SK-N-SH (cell line): ENCODE measurements at regions not wholly inside any gene's neighbourhood (a gene's known extent, or its start where the extent isn't known, plus 50 kb on each side); places are given as distances from the start of the nearest gene placed in this dataset.

ENCODE experiments used
- CTCF ChIA-PET: fragments of 300-600, 350-600 bp; formaldehyde crosslinking; extraction: SDS; loops from one replicate; lab custom pipeline; 2021; lab: Yijun Ruan, JAX
- POLR2A ChIA-PET: fragments of 350-600 bp; sonication (Branson Sonifier 250); formaldehyde crosslinking; extraction: SDS; loops from one replicate; lab custom pipeline; 2020; ENCODE audit warnings: antibody characterized with exemption, inconsistent platforms; lab: Yijun Ruan, JAX
- DNase-seq: peaks from one replicate; pipeline ENCODE4 v3.0.0; 2012
- H2AFZ ChIP-seq: fragments of 200-600 bp; sonication (generic); 2 replicates; pipeline ENCODE4 v1.8.1; 2016; ENCODE audit warnings: antibody characterized with exemption, mild to moderate bottlenecking, low read depth
- H3F3A ChIP-seq: fragments of 200-600 bp; sonication (generic); replicated peaks from 2 replicates; pipeline ENCODE3; 2016; ENCODE audit warnings: antibody characterized with exemption, mild to moderate bottlenecking; ENCODE audit not compliant: insufficient read depth
- H3K27ac ChIP-seq, 2 experiments: fragments of 200-500 bp in 1 of 2; fragments of 200-600 bp in 1 of 2; sonication (Bioruptor generic) in 1 of 2; sonication (generic), shearing (Covaris generic) in 1 of 2; 2 replicates each; pipeline versions ENCODE4 v1.5.1 to v1.6.1; 2014 to 2016; ENCODE audit warnings: low read depth in 2 of 2, inconsistent platforms in 1 of 2, low read length in 1 of 2, mild to moderate bottlenecking in 1 of 2, mixed read lengths in 1 of 2
- H3K27me3 ChIP-seq: fragments of 200-600 bp; sonication (generic), shearing (Covaris generic); 2 replicates; pipeline ENCODE4 v1.6.1; 2016; ENCODE audit warnings: mixed run types; ENCODE audit not compliant: insufficient read depth
- H3K36me3 ChIP-seq, 2 experiments: fragments of 200-500 bp in 1 of 2; fragments of 200-600 bp in 1 of 2; sonication (Bioruptor generic) in 1 of 2; sonication (generic) in 1 of 2; replicated peaks in 1 of 2; 2 replicates each; pipeline versions ENCODE3 to v1.5.1; 2014 to 2016; ENCODE audit warnings: low read length in 1 of 2, mild to moderate bottlenecking in 1 of 2; ENCODE audit not compliant: insufficient read depth in 2 of 2, control insufficient read depth in 1 of 2
- H3K4me1 ChIP-seq, 2 experiments: fragments of 200-500 bp in 1 of 2; fragments of 200-600 bp in 1 of 2; sonication (Bioruptor generic) in 1 of 2; sonication (generic), shearing (Covaris generic) in 1 of 2; 2 replicates each; pipeline versions ENCODE4 v1.5.1 to v1.6.1; 2014 to 2016; ENCODE audit warnings: low read depth in 1 of 2, low read length in 1 of 2, mixed run types in 1 of 2; ENCODE audit not compliant: insufficient read depth in 2 of 2, control insufficient read depth in 1 of 2
- H3K4me2 ChIP-seq: fragments of 200-600 bp; sonication (generic), shearing (Covaris generic); 2 replicates; pipeline ENCODE4 v1.6.1; 2017; ENCODE audit warnings: mixed run types
- H3K4me3 ChIP-seq, 2 experiments: fragments of 200-500 bp in 1 of 2; fragments of 200-600 bp in 1 of 2; sonication (Bioruptor generic) in 1 of 2; sonication (generic), shearing (Covaris generic) in 1 of 2; 2 replicates each; pipeline versions ENCODE4 v1.5.1 to v1.8.1; 2014 to 2016; ENCODE audit warnings: low read depth in 2 of 2, inconsistent platforms in 1 of 2, low read length in 1 of 2, mild to moderate bottlenecking in 1 of 2, mixed read lengths in 1 of 2, moderate library complexity in 1 of 2
- H3K79me2 ChIP-seq: fragments of 200-600 bp; sonication (generic); 2 replicates; pipeline ENCODE4 v1.8.1; 2017; ENCODE audit warnings: mild to moderate bottlenecking; ENCODE audit not compliant: insufficient read depth
- H3K9ac ChIP-seq: fragments of 200-600 bp; sonication (generic); 2 replicates; pipeline ENCODE4 v1.6.1; 2017; ENCODE audit warnings: mixed run types
- H3K9me2 ChIP-seq: fragments of 200-600 bp; sonication (generic); 2 replicates; pipeline ENCODE4 v1.6.1; 2017; ENCODE audit warnings: mixed run types
- H3K9me3 ChIP-seq: fragments of 200-600 bp; sonication (generic); 2 replicates; pipeline ENCODE4 v1.6.1; 2017; ENCODE audit warnings: mixed run types, mild to moderate bottlenecking, moderate library complexity
- H4K20me1 ChIP-seq: fragments of 200-600 bp; sonication (generic); 2 replicates; pipeline ENCODE4 v1.6.1; 2017; ENCODE audit warnings: mild to moderate bottlenecking, mixed run types; ENCODE audit not compliant: insufficient read depth
- CTCF ChIP-seq: fragments of 200-600 bp; sonication (generic); IDR thresholded peaks from 2 replicates; pipeline ENCODE4 v1.6.1; 2017; ENCODE audit warnings: antibody characterized with exemption, mild to moderate bottlenecking, moderate library complexity
- EP300 ChIP-seq, 2 experiments: IDR thresholded peaks; 2 replicates each; pipeline versions ENCODE4 v1.4.0 to v1.6.1; 2012; ENCODE audit warnings: borderline replicate concordance in 1 of 2, low read depth in 1 of 2, low read length in 1 of 2
- MAX ChIP-seq: IDR thresholded peaks from 2 replicates; pipeline ENCODE4 v1.4.0; 2012; ENCODE audit warnings: low read depth
- NFIC ChIP-seq: IDR thresholded peaks from 2 replicates; pipeline ENCODE4 v1.4.0; 2012; ENCODE audit warnings: borderline replicate concordance
- PBX3 ChIP-seq: IDR thresholded peaks from 2 replicates; pipeline ENCODE4; 2012
- RFX5 ChIP-seq: IDR thresholded peaks from 2 replicates; pipeline ENCODE4 v1.6.1; 2012; ENCODE audit warnings: mild to moderate bottlenecking, improper control_type of control experiment, low read length
- TCF12 ChIP-seq: IDR thresholded peaks from 2 replicates; pipeline ENCODE4 v1.4.0; 2012
- USF1 ChIP-seq: IDR thresholded peaks from 2 replicates; pipeline ENCODE4 v1.4.0; 2012; ENCODE audit warnings: low read depth, borderline replicate concordance
- ZBTB33 ChIP-seq: IDR thresholded peaks from 2 replicates; pipeline ENCODE4 v1.4.0; 2012; ENCODE audit warnings: low read depth, borderline replicate concordance
- WGBS: methylation state at CpG from one replicate; pipeline ENCODE4 v1.1.6; 2017; ENCODE audit warnings: low lambda C conversion rate; 5-methylcytosine and 5-hydroxymethylcytosine counted together

- H3K4me1 ChIP-seq = no peaks in the 10 kb centered on the region
- no peaks in the 10 kb centered on the region for H3K9me2 ChIP-seq
- no peaks in the 10 kb centered on the region for H3K79me2 ChIP-seq
- H4K20me1 ChIP-seq = no peaks in the 10 kb centered on the region
- H3F3A ChIP-seq = no peaks in the 10 kb centered on the region
- POLR2A ChIA-PET = no interaction called here
- H3K27me3 ChIP-seq = no peaks in the 10 kb centered on the region
- TF ChIP-seq NFIC (peak; percentile 19; the same call in 1 of the 2 replicates), USF1 (no peak), EP300 (IDR thresholded peaks at IDR 0.05; ENCODE audit: borderline replicate concordance in 1 of 2, low read depth in 1 of 2, low read length in 1 of 2) (no peak), TCF12 (0 out of 2 replicates have a peak, but pooled peaks have one; percentile 12), RFX5 (no peak), MAX (no peak), ZBTB33 (no peak)
- WGBS = 4% methylated on average over 1 of the region's 1 CpG
- no peaks in the 10 kb centered on the region for H3K9me3 ChIP-seq
- H3K4me3 ChIP-seq = no peak overlapping the region
- H3K27ac ChIP-seq = no peak overlapping the region
- no peak overlapping the region for H3K9ac ChIP-seq
- no peak overlapping the region for H3K4me2 ChIP-seq
- CTCF ChIA-PET = no interaction called here
- H2AFZ ChIP-seq = no peak overlapping the region
- H3K36me3 ChIP-seq = no peaks in the 10 kb centered on the region
- no peak for DNase-seq
These were observed 453.1 kb downstream of the EPHA3 start for GRCh38 chr3:89560568-89560967.

GRCh38 chr3:89562373-89562772 lies 455.0 kb downstream of the EPHA3 start:
- H3K27me3 ChIP-seq = no peaks in the 10 kb centered on the region

More at GRCh38 chr3:89562373-89562772, 455.0 kb downstream of the EPHA3 start:
- Histone ChIP-seq H3K9me3 (no peaks in the 10 kb centered on the region), H2AFZ (no peak overlapping the region), H3K9ac (no peak overlapping the region), H3K36me3 (no peaks in the 10 kb centered on the region), H3K9me2 (no peaks in the 10 kb centered on the region), H3K4me3 (no peak overlapping the region), H3K79me2 (no peaks in the 10 kb centered on the region), H3K4me2 (no peak overlapping the region), H3K27ac (no peak overlapping the region), H4K20me1 (no peaks in the 10 kb centered on the region), H3K4me1 (no peaks in the 10 kb centered on the region), H3F3A (no peaks in the 10 kb centered on the region)
- 0% methylated on average over 1 of the region's 1 CpG for WGBS
- no peak for DNase-seq
- ChIA-PET CTCF (interaction anchor here (1.2 kb wide), 1 partner anchor 528 kb away, joined by 4 read pairs; no protein-coding TSS in a partner anchor), POLR2A (no interaction called here)
- TF ChIP-seq CTCF (peak; percentile 28; the same call in 1 of the 2 replicates), PBX3 (no peak)
